ENCODE measurements at regions not wholly inside any gene's neighbourhood (a gene's known extent, or its start where the extent isn't known, plus 50 kb on each side); places are given as distances from the start of the nearest gene placed in this dataset.

DNA sequence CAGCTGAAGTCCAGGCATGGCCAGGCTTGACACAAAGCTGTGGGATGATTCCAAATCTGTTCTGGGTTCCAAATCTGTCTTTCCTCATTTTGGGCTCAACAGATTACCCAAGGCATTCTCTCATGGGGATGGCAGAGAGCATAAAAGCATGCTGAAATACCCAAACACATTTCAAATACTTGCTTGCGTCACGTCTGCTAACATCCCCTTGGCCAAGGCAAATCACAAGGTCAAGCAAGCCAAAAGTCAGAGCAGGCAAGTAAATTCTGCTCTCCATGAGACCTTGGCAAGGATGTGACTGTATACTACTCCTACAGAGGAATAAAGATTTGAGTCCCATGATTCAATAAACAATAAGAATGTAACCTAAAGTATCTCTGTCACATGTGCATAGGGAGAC, 306.7 kb downstream of the EPB41L4A start:
- DNase-seq (no peak), ATAC-seq (ENCODE audit: low read depth in 2 of 2) (no peak)
- H3K27ac Mint-ChIP-seq = no peak overlapping the region
- H3K4me3 Mint-ChIP-seq = no peak overlapping the region
- no peaks in the 10 kb centered on the region for H3K4me1 Mint-ChIP-seq
- no peaks in the 10 kb centered on the region for H3K36me3 Mint-ChIP-seq
- no peaks in the 10 kb centered on the region for H3K9me3 Mint-ChIP-seq
- H3K27me3 Mint-ChIP-seq = peaks cover 0 to 14% (median 5%) of the 10 kb centered on the region in 3 donors

DNA sequence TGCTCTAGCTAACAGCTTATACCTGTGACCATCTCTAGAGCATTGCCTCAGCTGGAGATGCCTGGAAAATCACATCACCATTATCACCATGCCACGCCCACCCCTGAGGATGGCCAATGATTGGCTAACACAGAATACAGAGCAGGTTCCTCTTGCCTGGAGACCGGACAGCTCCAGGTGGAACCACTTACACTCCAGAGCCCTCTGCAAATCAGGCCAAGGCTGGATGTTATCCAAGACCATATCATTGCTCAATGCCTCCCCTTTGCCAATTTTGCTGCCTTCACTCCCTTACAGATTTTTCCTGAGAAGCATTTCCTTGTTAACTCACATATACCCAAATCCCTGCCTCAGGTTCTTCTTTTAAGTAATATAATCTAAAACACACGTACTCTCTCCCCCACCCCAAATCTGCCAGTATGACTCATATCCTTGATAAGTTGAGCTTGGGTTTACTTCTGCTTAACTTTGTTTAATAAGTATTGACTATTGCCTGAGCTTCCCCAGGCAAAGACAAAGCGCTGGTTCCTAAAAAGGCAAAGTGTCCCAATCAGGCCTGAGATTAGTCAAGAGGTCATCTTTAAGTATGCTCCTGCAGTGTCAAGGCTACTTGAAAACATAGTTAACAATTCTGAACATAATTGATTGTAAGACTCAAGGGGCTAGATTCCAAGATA, 309.6 kb downstream of the EPB41L4A start:
- Mint-ChIP-seq H3K4me3 (no peak overlapping the region), H3K27ac (no peak overlapping the region), H3K36me3 (no peaks in the 10 kb centered on the region), H3K27me3 (peaks cover 0 to 7% (median 4%) of the 10 kb centered on the region in 3 donors), H3K9me3 (no peaks in the 10 kb centered on the region), H3K4me1 (no peaks in the 10 kb centered on the region)
- DNase-seq (no peak), ATAC-seq (ENCODE audit: low read depth in 2 of 2) (no peak)

DNA sequence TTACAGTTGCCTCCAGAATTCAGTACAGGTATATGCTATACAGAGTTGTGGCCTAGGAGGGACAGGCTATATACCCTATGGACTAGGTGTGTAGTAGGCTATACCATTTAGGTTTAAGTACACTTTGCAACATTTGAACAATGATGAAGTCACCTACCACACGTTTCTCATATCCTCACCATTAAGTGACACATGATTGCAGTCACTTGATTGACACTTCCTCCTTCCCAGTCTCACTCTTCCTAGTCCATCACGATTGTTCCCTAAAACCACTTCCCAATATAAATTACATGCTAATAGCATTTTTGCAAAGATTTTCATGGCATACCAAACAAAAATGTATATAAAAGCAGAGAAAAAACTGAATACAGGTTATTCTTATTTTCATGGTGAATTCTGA, 312.2 kb downstream of the EPB41L4A start:
- Mint-ChIP-seq H3K27ac (no peak overlapping the region), H3K27me3 (peaks cover 0 to 7% (median 0%) of the 10 kb centered on the region in 3 donors), H3K36me3 (no peaks in the 10 kb centered on the region), H3K4me1 (no peaks in the 10 kb centered on the region), H3K9me3 (peaks cover 0 to 1% (median 0%) of the 10 kb centered on the region in 7 donors), H3K4me3 (no peak overlapping the region)
- DNase-seq (no peak), ATAC-seq (ENCODE audit: low read depth in 2 of 2) (no peak)

DNA sequence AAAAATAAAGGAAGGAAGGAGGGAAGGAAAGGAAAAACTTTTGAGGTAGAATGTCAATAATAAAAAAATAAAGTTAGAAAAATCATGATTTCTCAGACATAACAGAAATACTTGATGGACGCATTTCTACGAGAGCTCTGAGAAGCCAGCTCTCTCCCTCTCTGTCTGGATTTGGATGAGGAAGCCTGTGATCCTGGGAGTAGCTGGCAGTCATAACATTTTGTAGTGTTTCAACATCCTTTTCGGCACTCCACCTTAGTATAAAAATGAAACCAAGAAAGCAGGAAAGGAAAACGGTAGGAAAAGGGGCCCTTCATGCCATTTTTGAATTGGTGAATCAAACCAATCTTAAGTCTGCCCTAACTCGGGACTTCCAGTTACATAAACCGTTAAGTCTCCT, 321.3 kb downstream of the EPB41L4A start:
- H3K4me1 Mint-ChIP-seq = no peaks in the 10 kb centered on the region
- no peaks in the 10 kb centered on the region for H3K36me3 Mint-ChIP-seq
- ATAC-seq (ENCODE audit: low read depth in 2 of 2) = no peak
- no peak overlapping the region for H3K27ac Mint-ChIP-seq
- no peak for DNase-seq
- H3K4me3 Mint-ChIP-seq = no peak overlapping the region
- H3K9me3 Mint-ChIP-seq = peaks cover 0 to 9% (median 4%) of the 10 kb centered on the region in 7 donors
- peaks cover 0 to 10% (median 8%) of the 10 kb centered on the region in 3 donors for H3K27me3 Mint-ChIP-seq

DNA sequence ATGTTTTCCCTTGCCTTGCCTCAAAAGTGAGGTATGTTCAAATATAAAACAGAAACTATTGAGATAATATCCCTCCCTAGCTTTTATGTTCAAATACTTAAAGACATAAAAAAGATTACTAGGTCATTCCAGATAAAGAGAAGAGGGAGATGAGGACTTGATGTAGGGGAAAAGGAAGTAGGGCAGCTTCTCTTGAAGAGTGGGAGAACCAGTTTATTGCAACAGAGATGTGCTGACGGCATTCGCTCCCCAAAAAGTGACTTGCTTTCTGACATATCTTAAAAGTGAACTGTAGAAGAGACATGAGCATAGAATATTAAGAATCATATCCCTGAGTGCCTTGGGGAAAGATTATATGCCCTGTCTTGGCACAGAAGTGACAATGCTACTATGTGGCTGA, 330.2 kb upstream of the NREP start:
- no peaks in the 10 kb centered on the region for H3K36me3 Mint-ChIP-seq
- H3K4me1 Mint-ChIP-seq = no peaks in the 10 kb centered on the region
- H3K27ac Mint-ChIP-seq = no peak overlapping the region
- DNase-seq (no peak), ATAC-seq (ENCODE audit: low read depth in 2 of 2) (no peak)
- H3K9me3 Mint-ChIP-seq = peaks cover 0 to 9% (median 0%) of the 10 kb centered on the region in 7 donors
- peaks cover 0 to 6% (median 5%) of the 10 kb centered on the region in 3 donors for H3K27me3 Mint-ChIP-seq
- H3K4me3 Mint-ChIP-seq = no peak overlapping the region

DNA sequence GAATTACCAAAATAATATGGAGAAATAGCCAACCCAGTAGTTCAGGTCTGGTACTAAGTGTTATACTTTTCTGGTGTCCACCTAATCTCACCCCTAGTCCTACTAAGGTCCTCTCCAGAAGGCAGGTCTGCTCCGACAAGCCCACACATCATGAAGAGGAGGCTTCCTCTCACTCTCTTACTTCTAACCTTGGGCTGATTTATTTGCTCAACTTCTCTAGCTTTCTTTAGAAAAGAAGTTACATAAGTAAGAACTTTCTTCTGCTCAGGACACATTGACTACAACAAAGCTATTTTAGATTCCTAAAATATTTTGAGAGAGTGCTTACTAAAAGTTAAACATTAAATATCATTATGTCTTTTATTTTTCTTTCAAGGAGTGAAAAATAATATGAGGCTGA, 329.7 kb upstream of the NREP start:
- no peak for DNase-seq
- Mint-ChIP-seq H3K4me1 (no peaks in the 10 kb centered on the region), H3K9me3 (peaks cover 0 to 9% (median 0%) of the 10 kb centered on the region in 7 donors), H3K4me3 (no peak overlapping the region), H3K27ac (no peak overlapping the region), H3K27me3 (peaks cover 0 to 6% (median 5%) of the 10 kb centered on the region in 3 donors), H3K36me3 (no peaks in the 10 kb centered on the region)
- no peak for ATAC-seq (ENCODE audit: low read depth in 2 of 2)

DNA sequence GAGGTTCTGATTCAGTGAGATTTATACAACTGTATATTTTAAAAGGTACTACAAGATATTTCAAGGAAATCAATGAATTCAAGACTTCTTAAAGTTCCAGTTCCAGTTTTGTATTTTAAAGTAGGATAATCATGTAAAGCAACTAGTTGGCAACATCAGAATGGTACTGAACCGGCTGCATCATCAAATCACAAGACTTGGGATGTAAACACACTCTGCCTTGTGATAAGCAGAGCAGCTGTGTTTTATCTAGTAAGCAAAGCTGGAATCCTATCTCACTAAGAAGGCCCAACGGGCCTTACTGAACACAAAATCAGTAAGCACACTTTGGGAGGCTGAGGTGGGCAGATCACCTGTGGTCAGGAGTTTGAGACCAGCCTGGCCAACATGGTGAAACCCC, 327.2 kb upstream of the NREP start:
- no peak overlapping the region for H3K27ac Mint-ChIP-seq
- peaks cover 0 to 6% (median 5%) of the 10 kb centered on the region in 3 donors for H3K27me3 Mint-ChIP-seq
- H3K36me3 Mint-ChIP-seq = no peaks in the 10 kb centered on the region
- no peak for DNase-seq
- H3K4me1 Mint-ChIP-seq = no peaks in the 10 kb centered on the region
- H3K9me3 Mint-ChIP-seq = peaks cover 0 to 9% (median 0%) of the 10 kb centered on the region in 7 donors
- no peak for ATAC-seq (ENCODE audit: low read depth in 2 of 2)
- H3K4me3 Mint-ChIP-seq = no peak overlapping the region

DNA sequence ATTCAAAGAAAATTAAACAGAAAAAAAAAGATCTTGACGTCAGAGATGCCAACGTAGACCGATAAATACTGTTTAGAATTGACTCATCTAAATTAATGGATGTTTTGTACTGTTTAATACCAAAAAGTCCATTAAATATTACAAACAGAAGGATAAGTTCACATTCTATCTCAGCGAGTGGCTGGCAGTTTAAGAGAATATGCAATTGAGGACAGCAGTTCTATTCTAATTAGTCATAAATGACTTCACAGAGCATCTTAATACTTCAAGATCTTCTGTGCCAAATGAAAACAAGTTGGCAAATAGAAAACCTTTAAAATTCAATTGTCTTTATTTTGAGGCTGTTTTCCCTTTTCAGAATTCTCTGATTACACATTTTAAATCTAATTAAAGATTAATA, 326.6 kb upstream of the NREP start:
- Mint-ChIP-seq H3K4me1 (no peaks in the 10 kb centered on the region), H3K9me3 (peaks cover 0 to 12% (median 0%) of the 10 kb centered on the region in 7 donors), H3K36me3 (no peaks in the 10 kb centered on the region), H3K27me3 (peaks cover 0 to 6% (median 5%) of the 10 kb centered on the region in 3 donors), H3K27ac (no peak overlapping the region), H3K4me3 (no peak overlapping the region)
- DNase-seq = no peak
- ATAC-seq (ENCODE audit: low read depth in 2 of 2) = no peak

DNA sequence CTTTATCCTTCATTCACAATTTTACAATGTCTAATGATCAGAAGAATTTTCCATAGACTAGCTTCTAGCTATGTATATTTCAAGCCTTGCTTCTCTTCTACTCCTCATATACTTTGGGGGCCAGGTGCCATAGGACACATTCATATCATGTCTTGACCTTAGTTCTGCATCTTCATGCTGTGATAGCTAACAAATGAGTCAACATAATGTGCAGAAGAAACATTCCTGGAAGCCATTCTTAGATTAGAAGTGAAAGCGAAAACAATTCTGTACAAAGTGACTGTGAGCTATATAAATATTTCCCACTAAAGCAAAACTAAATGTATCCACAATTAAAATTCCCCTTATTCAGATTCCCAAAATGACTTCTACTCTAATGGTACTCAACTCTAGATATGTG, 320.2 kb upstream of the NREP start:
- ATAC-seq (ENCODE audit: low read depth in 2 of 2) = no peak
- Mint-ChIP-seq H3K27ac (no peak overlapping the region), H3K4me1 (no peaks in the 10 kb centered on the region), H3K9me3 (peaks cover 0 to 8% (median 2%) of the 10 kb centered on the region in 7 donors), H3K36me3 (no peaks in the 10 kb centered on the region), H3K27me3 (no peaks in the 10 kb centered on the region), H3K4me3 (no peak overlapping the region)
- DNase-seq = no peak

DNA sequence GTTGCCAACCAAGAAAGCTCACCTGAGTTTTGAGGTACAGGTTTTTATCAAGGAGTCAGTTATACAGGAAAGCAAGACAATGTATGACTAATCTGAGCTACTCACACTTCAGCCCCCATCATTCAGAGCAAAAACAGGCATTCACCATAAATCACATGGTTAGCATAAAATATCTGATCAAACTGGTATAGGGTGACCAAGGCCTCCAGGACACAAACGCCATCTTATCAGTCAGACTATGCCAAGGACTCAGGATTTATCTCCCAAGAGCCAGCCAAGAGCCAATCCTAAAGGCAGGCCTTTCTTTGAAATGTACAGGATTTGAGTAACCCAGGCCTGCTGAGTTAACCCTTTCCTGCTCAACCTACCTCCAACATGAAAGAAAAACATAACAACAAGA, 313.0 kb upstream of the NREP start:
- no peak for DNase-seq
- Mint-ChIP-seq H3K4me3 (no peak overlapping the region), H3K27me3 (peaks cover 0 to 15% (median 0%) of the 10 kb centered on the region in 3 donors), H3K4me1 (no peaks in the 10 kb centered on the region), H3K27ac (peak overlapping the region in 1 of 6 donors; percentile 11), H3K9me3 (no peaks in the 10 kb centered on the region), H3K36me3 (no peaks in the 10 kb centered on the region)
- no peak for ATAC-seq (ENCODE audit: low read depth in 2 of 2)

DNA sequence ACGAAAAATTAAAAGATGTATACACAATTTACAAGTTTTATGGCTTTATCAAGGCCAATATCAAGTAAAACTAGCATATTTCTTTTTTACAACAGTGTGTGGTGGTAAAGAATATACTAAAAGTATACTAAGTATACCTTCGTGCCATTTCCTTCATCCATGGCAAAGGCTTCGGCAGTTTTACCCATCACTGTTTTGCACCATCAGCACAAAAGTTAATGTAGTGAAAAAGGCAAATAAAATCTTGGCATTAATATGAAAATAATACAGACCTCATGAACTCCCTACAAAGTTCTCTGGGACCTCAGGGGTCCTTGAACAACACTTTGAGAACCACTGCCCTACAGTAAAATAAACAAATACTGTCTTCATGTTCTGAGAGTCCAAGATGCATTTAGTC, 312.3 kb upstream of the NREP start:
- H3K4me3 Mint-ChIP-seq = no peak overlapping the region
- DNase-seq = no peak
- peaks cover 0 to 15% (median 0%) of the 10 kb centered on the region in 3 donors for H3K27me3 Mint-ChIP-seq
- no peaks in the 10 kb centered on the region for H3K4me1 Mint-ChIP-seq
- H3K27ac Mint-ChIP-seq = no peak overlapping the region
- no peaks in the 10 kb centered on the region for H3K36me3 Mint-ChIP-seq
- no peak for ATAC-seq (ENCODE audit: low read depth in 2 of 2)
- no peaks in the 10 kb centered on the region for H3K9me3 Mint-ChIP-seq

DNA sequence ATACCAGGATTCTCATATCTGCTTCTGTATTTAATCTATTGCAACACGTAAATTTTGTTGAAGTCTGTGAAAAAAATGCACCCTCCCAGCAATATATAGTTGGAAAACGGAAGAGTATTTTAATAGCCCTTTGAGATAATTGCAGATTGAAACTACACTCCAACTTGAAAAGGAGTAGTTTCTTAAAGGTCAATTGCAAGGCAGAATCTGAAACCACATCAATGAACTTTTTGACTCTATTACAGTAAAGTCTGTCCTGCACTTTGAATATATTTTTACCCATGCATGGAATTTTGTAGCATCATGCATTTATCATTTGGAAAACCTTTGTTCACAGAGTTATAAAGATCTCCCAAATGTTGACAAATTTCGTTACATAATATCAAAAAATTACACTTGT, 311.6 kb upstream of the NREP start:
- H3K27ac Mint-ChIP-seq = no peak overlapping the region
- H3K4me3 Mint-ChIP-seq = no peak overlapping the region
- H3K27me3 Mint-ChIP-seq = peaks cover 0 to 15% (median 0%) of the 10 kb centered on the region in 3 donors
- H3K4me1 Mint-ChIP-seq = no peaks in the 10 kb centered on the region
- ATAC-seq (ENCODE audit: low read depth in 2 of 2) (no peak), DNase-seq (no peak)
- no peaks in the 10 kb centered on the region for H3K36me3 Mint-ChIP-seq
- H3K9me3 Mint-ChIP-seq = no peaks in the 10 kb centered on the region

DNA sequence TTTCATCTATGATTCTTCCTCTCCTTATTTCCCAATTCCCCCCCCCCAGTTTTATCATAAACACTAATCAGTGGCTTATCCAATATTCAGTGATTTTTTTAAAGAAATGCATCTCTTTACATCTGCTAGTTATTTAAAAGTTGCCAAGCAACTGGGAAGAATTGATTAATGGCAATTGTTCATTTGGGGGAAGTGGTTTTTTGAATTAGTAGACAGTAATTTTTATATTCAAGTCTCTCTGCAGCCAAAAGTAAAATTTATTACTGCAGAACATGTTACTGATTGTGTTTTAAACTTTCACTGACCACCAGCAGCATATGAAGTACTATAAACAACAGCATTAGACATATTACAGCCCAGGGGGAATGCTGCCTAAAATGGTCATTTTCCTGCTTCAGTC, 308.8 kb upstream of the NREP start:
- Mint-ChIP-seq H3K4me3 (no peak overlapping the region), H3K36me3 (no peaks in the 10 kb centered on the region), H3K4me1 (no peaks in the 10 kb centered on the region), H3K9me3 (no peaks in the 10 kb centered on the region), H3K27me3 (peaks cover 0 to 15% (median 0%) of the 10 kb centered on the region in 3 donors), H3K27ac (peak overlapping the region in 1 of 6 donors; percentile 5)
- DNase-seq (no peak), ATAC-seq (ENCODE audit: low read depth in 2 of 2) (no peak)

DNA sequence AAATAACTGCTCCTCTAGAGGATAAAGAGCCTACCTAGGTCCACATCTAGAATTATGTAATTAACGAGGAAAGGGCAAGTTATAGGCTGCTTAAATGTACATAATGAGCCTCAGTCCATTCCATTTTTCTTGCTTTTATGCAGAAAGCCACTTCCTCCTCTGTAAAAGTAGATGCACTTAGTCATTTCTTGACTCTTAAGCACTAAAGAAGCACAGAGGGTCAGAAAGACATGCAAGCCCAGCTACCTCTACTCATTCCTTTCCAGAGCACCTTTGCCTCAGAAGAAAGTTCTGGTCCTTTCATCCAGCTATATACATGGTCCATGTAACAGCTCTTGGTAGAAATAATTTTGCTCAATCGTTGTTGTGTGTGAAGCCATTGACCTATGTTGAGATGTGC, 308.0 kb upstream of the NREP start:
- Mint-ChIP-seq H3K36me3 (no peaks in the 10 kb centered on the region), H3K4me1 (no peaks in the 10 kb centered on the region), H3K9me3 (no peaks in the 10 kb centered on the region), H3K27ac (no peak overlapping the region), H3K27me3 (peaks cover 0 to 10% (median 0%) of the 10 kb centered on the region in 3 donors), H3K4me3 (no peak overlapping the region)
- ATAC-seq (ENCODE audit: low read depth in 2 of 2) (no peak), DNase-seq (no peak)
